Large intestine (tissue), 3 donors: ENCODE measurements at regions not wholly inside any gene's neighbourhood (a gene's known extent, or its start where the extent isn't known, plus 50 kb on each side); places are given as distances from the start of the nearest gene placed in this dataset.

ENCODE experiments used
- DNase-seq, 2 donors: peaks; one replicate each; pipeline versions ENCODE4 v3.0.0 to v3.0.0-alpha.2; 2013
- H3K27ac ChIP-seq: one replicate; pipeline ENCODE4 v1.5.1; 2013; ENCODE audit warnings: low read length
- H3K27me3 ChIP-seq: 2 replicates; pipeline ENCODE4 v1.6.1; 2013; ENCODE audit warnings: low read length; ENCODE audit not compliant: control insufficient read depth, insufficient read depth
- H3K36me3 ChIP-seq: 2 replicates; pipeline ENCODE4 v1.6.1; 2013; ENCODE audit warnings: low read length; ENCODE audit not compliant: control insufficient read depth, insufficient read depth
- H3K4me1 ChIP-seq: one replicate; pipeline ENCODE4 v1.6.1; 2013; ENCODE audit warnings: low read length; ENCODE audit not compliant: control insufficient read depth, insufficient read depth
- H3K4me3 ChIP-seq: one replicate; pipeline ENCODE4 v1.5.1; 2013; ENCODE audit warnings: low read length
- H3K9me3 ChIP-seq: one replicate; pipeline ENCODE4 v1.6.1; 2013; ENCODE audit warnings: mild to moderate bottlenecking, low read depth, low read length, moderate library complexity; ENCODE audit not compliant: control insufficient read depth
- WGBS: methylation state at CpG from one replicate; pipeline ENCODE4 v1.1.5; 2013; ENCODE audit warnings: low lambda C conversion rate; ENCODE audit not compliant: insufficient coverage; 5-methylcytosine and 5-hydroxymethylcytosine counted together

- no peak for DNase-seq
- H3K36me3 ChIP-seq, result no peaks in the 10 kb centered on the region
- H3K27ac ChIP-seq, result no peak overlapping the region
- no peaks in the 10 kb centered on the region for H3K27me3 ChIP-seq
- no peaks in the 10 kb centered on the region for H3K4me1 ChIP-seq
- 76% methylated on average over 6 of the region's 10 CpGs for WGBS
- H3K4me3 ChIP-seq, result no peak overlapping the region
- H3K9me3 ChIP-seq, result no peaks in the 10 kb centered on the region
Measured at GRCh38 chr20:20967564-20968184, 138.5 kb downstream of the LINC00237 start.

- no peak overlapping the region for H3K27ac ChIP-seq
Measured at GRCh38 chr20:20966171-20966570, 140.0 kb downstream of the LINC00237 start.

GRCh38 chr20:20959031-20959755 lies 147.0 kb downstream of the LINC00237 start:
- H3K27me3 ChIP-seq, result no peaks in the 10 kb centered on the region
- no peak overlapping the region for H3K4me3 ChIP-seq
- no peak for DNase-seq
- no CpG with 5 or more reads among the region's 5 CpGs for WGBS
- H3K9me3 ChIP-seq, result no peaks in the 10 kb centered on the region
- no peaks in the 10 kb centered on the region for H3K36me3 ChIP-seq
- no peaks in the 10 kb centered on the region for H3K4me1 ChIP-seq
- no peak overlapping the region for H3K27ac ChIP-seq

More at GRCh38 chr20:20966171-20966570, 140.0 kb downstream of the LINC00237 start:
- Histone ChIP-seq H3K9me3 (no peaks in the 10 kb centered on the region), H3K36me3 (no peaks in the 10 kb centered on the region), H3K4me3 (no peak overlapping the region), H3K4me1 (no peaks in the 10 kb centered on the region), H3K27me3 (no peaks in the 10 kb centered on the region)
- no peak for DNase-seq
- 83% methylated on average over 3 of the region's 8 CpGs for WGBS

- DNase-seq, result no peak
- Histone ChIP-seq H3K4me1 (no peaks in the 10 kb centered on the region), H3K36me3 (no peaks in the 10 kb centered on the region), H3K27me3 (no peaks in the 10 kb centered on the region), H3K4me3 (no peak overlapping the region), H3K27ac (no peak overlapping the region), H3K9me3 (no peaks in the 10 kb centered on the region)
- no CpG with 5 or more reads among the region's 12 CpGs for WGBS
Measured at GRCh38 chr20:20956513-20956931, 149.6 kb downstream of the LINC00237 start.

- no peaks in the 10 kb centered on the region for H3K36me3 ChIP-seq
- WGBS, result no CpG with 5 or more reads among the region's 4 CpGs
- DNase-seq, result no peak
- no peaks in the 10 kb centered on the region for H3K27me3 ChIP-seq
- no peaks in the 10 kb centered on the region for H3K9me3 ChIP-seq
- H3K4me3 ChIP-seq, result no peak overlapping the region
- no peaks in the 10 kb centered on the region for H3K4me1 ChIP-seq
- no peak overlapping the region for H3K27ac ChIP-seq
Measured at GRCh38 chr20:20955892-20956291, 150.3 kb downstream of the LINC00237 start.

- WGBS, result 94% methylated on average over 4 of the region's 11 CpGs
- H3K36me3 ChIP-seq, result no peaks in the 10 kb centered on the region
- H3K27ac ChIP-seq, result no peak overlapping the region
- H3K4me3 ChIP-seq, result no peak overlapping the region
- peak in 1 of 2 donors; percentile 4 for DNase-seq
- H3K4me1 ChIP-seq, result no peaks in the 10 kb centered on the region
- no peaks in the 10 kb centered on the region for H3K9me3 ChIP-seq
- no peaks in the 10 kb centered on the region for H3K27me3 ChIP-seq
Measured at GRCh38 chr20:20953738-20954618, 152.2 kb downstream of the LINC00237 start.

GRCh38 chr20:20950620-20951019 lies 155.5 kb downstream of the LINC00237 start:
- no peaks in the 10 kb centered on the region for H3K36me3 ChIP-seq
- no CpG with 5 or more reads among the region's 2 CpGs for WGBS
- H3K4me3 ChIP-seq, result no peak overlapping the region
- H3K27ac ChIP-seq, result no peak overlapping the region
- H3K4me1 ChIP-seq, result no peaks in the 10 kb centered on the region
- no peaks in the 10 kb centered on the region for H3K27me3 ChIP-seq
- H3K9me3 ChIP-seq, result no peaks in the 10 kb centered on the region
- no peak for DNase-seq

- no peak for DNase-seq
- no peak overlapping the region for H3K27ac ChIP-seq
- H3K27me3 ChIP-seq, result no peaks in the 10 kb centered on the region
- no peaks in the 10 kb centered on the region for H3K9me3 ChIP-seq
- H3K4me1 ChIP-seq, result no peaks in the 10 kb centered on the region
- no peak overlapping the region for H3K4me3 ChIP-seq
- no CpG with 5 or more reads among the region's 3 CpGs for WGBS
- no peaks in the 10 kb centered on the region for H3K36me3 ChIP-seq
Measured at GRCh38 chr20:20946122-20946759, 159.9 kb downstream of the LINC00237 start.

GRCh38 chr20:20941468-20941889 lies 164.7 kb downstream of the LINC00237 start:
- no peaks in the 10 kb centered on the region for H3K9me3 ChIP-seq
- no peak overlapping the region for H3K4me3 ChIP-seq
- no CpG with 5 or more reads among the region's 2 CpGs for WGBS
- no peak overlapping the region for H3K27ac ChIP-seq
- peak in 1 of 2 donors; percentile 9 for DNase-seq
- H3K36me3 ChIP-seq, result no peaks in the 10 kb centered on the region
- no peaks in the 10 kb centered on the region for H3K4me1 ChIP-seq
- no peaks in the 10 kb centered on the region for H3K27me3 ChIP-seq

GRCh38 chr20:20939006-20939405 lies 167.2 kb downstream of the LINC00237 start:
- Histone ChIP-seq H3K9me3 (no peaks in the 10 kb centered on the region), H3K27me3 (no peaks in the 10 kb centered on the region), H3K36me3 (no peaks in the 10 kb centered on the region), H3K4me3 (no peak overlapping the region), H3K27ac (no peak overlapping the region), H3K4me1 (no peaks in the 10 kb centered on the region)
- no peak for DNase-seq
- WGBS, result 86% methylated on average over 3 of the region's 3 CpGs
